Adrenal gland (tissue), 5 donors: ENCODE measurements at regions not wholly inside any gene's neighbourhood (a gene's known extent, or its start where the extent isn't known, plus 50 kb on each side); places are given as distances from the start of the nearest gene placed in this dataset.

Experiments used
- POLR2A ChIP-seq, 2 donors: fragments of 450-650 bp; IDR thresholded peaks; one replicate each; pipeline ENCODE4 v1.6.1; 2017; ENCODE audit warnings: antibody characterized with exemption in 2 of 2, mild to moderate bottlenecking in 2 of 2, moderate library complexity in 1 of 2
- TF ChIP-seq, protein P1 (sequence below), 6 experiments: fragments of 450-650 bp in 4 of 6; fragments of 200-600 bp in 2 of 6; sonication (generic) in 1 of 6; IDR thresholded peaks; 1 replicate in 5 of 6; 2 replicates in 1 of 6; pipeline versions ENCODE4 v1.5.1 to v1.8.0; 2016 to 2021; ENCODE audit warnings: antibody characterized with exemption in 6 of 6, mild to moderate bottlenecking in 2 of 6, moderate library complexity in 1 of 6
- donor health status: DM: no; HTN: no; CAD: no.

DNA sequence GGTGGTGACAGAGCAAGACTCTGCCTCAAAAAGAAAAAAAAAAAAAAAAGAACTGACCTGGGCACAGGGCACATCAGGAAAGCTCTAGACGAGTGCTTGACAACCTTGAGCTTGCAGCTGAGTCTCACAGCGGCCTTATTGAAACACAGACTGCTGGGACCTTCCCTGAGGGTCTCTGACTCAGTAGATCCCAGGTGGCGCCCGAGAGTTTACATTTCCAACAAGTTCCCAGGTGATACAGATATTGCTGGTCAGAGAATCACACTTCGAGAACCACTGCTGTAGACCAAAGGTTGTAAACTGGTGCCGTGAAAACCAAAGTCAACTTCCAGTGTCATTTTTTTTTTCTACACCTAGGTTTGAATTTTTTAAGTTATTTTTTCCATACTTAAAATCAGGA lies 573.2 kb upstream of the MDFIC2 start:
- TF ChIP-seq, protein P1, sequence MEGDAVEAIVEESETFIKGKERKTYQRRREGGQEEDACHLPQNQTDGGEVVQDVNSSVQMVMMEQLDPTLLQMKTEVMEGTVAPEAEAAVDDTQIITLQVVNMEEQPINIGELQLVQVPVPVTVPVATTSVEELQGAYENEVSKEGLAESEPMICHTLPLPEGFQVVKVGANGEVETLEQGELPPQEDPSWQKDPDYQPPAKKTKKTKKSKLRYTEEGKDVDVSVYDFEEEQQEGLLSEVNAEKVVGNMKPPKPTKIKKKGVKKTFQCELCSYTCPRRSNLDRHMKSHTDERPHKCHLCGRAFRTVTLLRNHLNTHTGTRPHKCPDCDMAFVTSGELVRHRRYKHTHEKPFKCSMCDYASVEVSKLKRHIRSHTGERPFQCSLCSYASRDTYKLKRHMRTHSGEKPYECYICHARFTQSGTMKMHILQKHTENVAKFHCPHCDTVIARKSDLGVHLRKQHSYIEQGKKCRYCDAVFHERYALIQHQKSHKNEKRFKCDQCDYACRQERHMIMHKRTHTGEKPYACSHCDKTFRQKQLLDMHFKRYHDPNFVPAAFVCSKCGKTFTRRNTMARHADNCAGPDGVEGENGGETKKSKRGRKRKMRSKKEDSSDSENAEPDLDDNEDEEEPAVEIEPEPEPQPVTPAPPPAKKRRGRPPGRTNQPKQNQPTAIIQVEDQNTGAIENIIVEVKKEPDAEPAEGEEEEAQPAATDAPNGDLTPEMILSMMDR (IDR thresholded peaks at IDR 0.05): no peak
- no peak for TF ChIP-seq POLR2A (IDR thresholded peaks at IDR 0.05)
